GM19035 (cell line): ENCODE measurements at regions not wholly inside any gene's neighbourhood (a gene's known extent, or its start where the extent isn't known, plus 50 kb on each side); places are given as distances from the start of the nearest gene placed in this dataset.
"Not testable (repeated sequence)": the region's sequence is repeated elsewhere in the genome, so short reads cannot be mapped to it uniquely, and the experiment has no call there.

Experiments used
- ATAC-seq: cut with Tn5 transposase; IDR thresholded peaks from one replicate; pipeline ENCODE4 v1.9.1; 2021; ENCODE audit not compliant: unreplicated experiment

- ATAC-seq: no peak
Observed at GRCh38 chr2:21821672-21822227, 698.0 kb downstream of the TDRD15 start.

- ATAC-seq: no peak
Observed at GRCh38 chr2:21822505-21822904, 698.7 kb downstream of the TDRD15 start.

GRCh38 chr2:21833767-21834166 is 710.0 kb downstream of the TDRD15 start:
- ATAC-seq: no peak

- no peak for ATAC-seq
Observed at GRCh38 chr2:21836261-21836660, 712.5 kb downstream of the TDRD15 start.

GRCh38 chr2:21836719-21837118 is 713.0 kb downstream of the TDRD15 start:
- ATAC-seq: no peak

- no peak for ATAC-seq
Observed at GRCh38 chr2:21837168-21837960, 713.6 kb downstream of the TDRD15 start.

- no peak for ATAC-seq
Observed at GRCh38 chr2:21841341-21841740, 717.6 kb downstream of the TDRD15 start.

GRCh38 chr2:21850367-21850766 is 726.6 kb downstream of the TDRD15 start:
- not testable (repeated sequence) for ATAC-seq

GRCh38 chr2:21854938-21855337 is 731.2 kb downstream of the TDRD15 start:
- ATAC-seq: no peak

- no peak for ATAC-seq
Observed at GRCh38 chr2:21856708-21857107, 732.9 kb downstream of the TDRD15 start.

- ATAC-seq: no peak
Observed at GRCh38 chr2:21860907-21861306, 737.1 kb downstream of the TDRD15 start.

- no peak for ATAC-seq
Observed at GRCh38 chr2:21866316-21866715, 742.5 kb downstream of the TDRD15 start.

- ATAC-seq: no peak
Observed at GRCh38 chr2:21887881-21888280, 764.1 kb downstream of the TDRD15 start.

GRCh38 chr2:21890041-21890440 is 766.3 kb downstream of the TDRD15 start:
- ATAC-seq: no peak

GRCh38 chr2:21890716-21891115 is 766.9 kb downstream of the TDRD15 start:
- ATAC-seq: no peak

GRCh38 chr2:21891191-21891590 is 767.4 kb downstream of the TDRD15 start:
- ATAC-seq: no peak

GRCh38 chr2:21892140-21892539 is 768.4 kb downstream of the TDRD15 start:
- ATAC-seq: no peak

GRCh38 chr2:21895200-21895599 is 771.4 kb downstream of the TDRD15 start:
- ATAC-seq: no peak

GRCh38 chr2:21908712-21909380 is 785.1 kb downstream of the TDRD15 start:
- not testable (repeated sequence) for ATAC-seq

- ATAC-seq: no peak
Observed at GRCh38 chr2:21910832-21911507, 787.2 kb downstream of the TDRD15 start.

GRCh38 chr2:21912405-21912804 is 788.6 kb downstream of the TDRD15 start:
- no peak for ATAC-seq

- no peak for ATAC-seq
Observed at GRCh38 chr2:21915201-21915600, 791.4 kb downstream of the TDRD15 start.
